HUES6 (cell line): ENCODE measurements at regions not wholly inside any gene's neighbourhood (a gene's known extent, or its start where the extent isn't known, plus 50 kb on each side); places are given as distances from the start of the nearest gene placed in this dataset.
"Not testable (repeated sequence)": the region's sequence is repeated elsewhere in the genome, so short reads cannot be mapped to it uniquely, and the experiment has no call there.

Experiments
- H3K27ac ChIP-seq: 2 replicates; pipeline ENCODE4 v1.7.0; 2013; ENCODE audit warnings: low read depth, mild to moderate bottlenecking, low read length, inconsistent platforms
- H3K27me3 ChIP-seq: 2 replicates; pipeline ENCODE4 v1.6.1; 2013; ENCODE audit warnings: low read length; ENCODE audit not compliant: control insufficient read depth, insufficient read depth
- H3K36me3 ChIP-seq: 2 replicates; pipeline ENCODE4 v1.6.1; 2013; ENCODE audit warnings: low read length; ENCODE audit not compliant: control insufficient read depth, insufficient read depth
- H3K4me1 ChIP-seq: 2 replicates; pipeline ENCODE4 v1.6.1; 2013; ENCODE audit warnings: low read length; ENCODE audit not compliant: control insufficient read depth, insufficient read depth
- H3K4me3 ChIP-seq: 2 replicates; pipeline ENCODE4 v1.5.1; 2013; ENCODE audit warnings: low read depth, low read length
- H3K9ac ChIP-seq: one replicate; pipeline ENCODE4 v1.6.1; 2013; ENCODE audit warnings: mild to moderate bottlenecking, low read length
- H3K9me3 ChIP-seq: 2 replicates; pipeline ENCODE4 v1.6.1; 2013; ENCODE audit warnings: low read depth, low read length; ENCODE audit not compliant: control insufficient read depth, insufficient read depth

DNA sequence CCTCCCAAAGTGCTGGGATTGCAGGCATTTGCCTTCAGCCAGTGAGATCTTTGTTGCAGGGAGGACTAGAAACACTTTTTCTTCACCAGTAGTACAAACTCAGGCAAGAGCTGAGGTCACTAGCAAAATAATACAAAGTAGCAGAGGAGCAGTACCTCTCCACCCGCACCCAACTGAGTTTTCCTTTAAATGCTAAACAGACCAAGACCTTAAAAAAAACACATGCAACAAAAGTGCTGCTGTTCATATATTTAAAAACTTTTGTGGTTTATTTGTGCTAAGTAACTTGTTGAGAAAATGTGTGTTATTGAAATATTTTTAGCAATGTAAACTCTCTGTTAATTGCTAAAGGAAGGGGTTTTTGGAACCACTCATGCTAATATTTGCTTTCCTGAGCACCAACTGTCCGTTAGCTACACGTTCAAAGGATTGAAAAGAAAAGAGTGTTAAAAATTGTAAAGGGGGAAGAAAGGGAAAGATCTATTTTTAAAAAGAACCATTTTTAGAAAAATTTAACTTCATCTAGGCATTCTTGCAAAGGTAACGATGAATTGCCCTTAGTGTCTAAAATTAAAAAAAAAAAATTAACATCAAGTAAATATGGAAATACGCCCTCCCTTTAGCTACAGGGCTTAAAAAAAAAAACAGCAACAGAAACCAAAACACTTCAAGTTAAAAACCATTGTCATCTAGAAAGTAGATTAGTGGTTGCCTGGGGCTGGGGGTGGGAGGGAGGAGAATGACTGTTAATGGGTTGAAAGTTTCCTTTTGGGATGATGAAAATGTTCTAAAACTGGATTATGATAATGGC lies 114.0 kb upstream of the KRAS start:
- Histone ChIP-seq H3K27me3 (no peaks in the 10 kb centered on the region), H3K4me3 (no peak overlapping the region), H3K27ac (peak overlapping the region; percentile 55; the same call in 1 of the 2 replicates), H3K36me3 (no peaks in the 10 kb centered on the region), H3K9me3 (peaks cover 8% of the 10 kb centered on the region; the same call in 1 of the 2 replicates), H3K4me1 (peaks cover 15% of the 10 kb centered on the region), H3K9ac (no peak overlapping the region)

GRCh38 chr12:25362646-25363045 lies 111.9 kb upstream of the KRAS start:
- no peak overlapping the region for H3K27ac ChIP-seq
- H3K36me3 ChIP-seq = no peaks in the 10 kb centered on the region
- H3K9ac ChIP-seq = no peak overlapping the region
- no peaks in the 10 kb centered on the region for H3K27me3 ChIP-seq
- no peaks in the 10 kb centered on the region; the same call in 1 of the 2 replicates for H3K9me3 ChIP-seq
- H3K4me3 ChIP-seq = no peak overlapping the region
- H3K4me1 ChIP-seq = peaks cover 15% of the 10 kb centered on the region

DNA sequence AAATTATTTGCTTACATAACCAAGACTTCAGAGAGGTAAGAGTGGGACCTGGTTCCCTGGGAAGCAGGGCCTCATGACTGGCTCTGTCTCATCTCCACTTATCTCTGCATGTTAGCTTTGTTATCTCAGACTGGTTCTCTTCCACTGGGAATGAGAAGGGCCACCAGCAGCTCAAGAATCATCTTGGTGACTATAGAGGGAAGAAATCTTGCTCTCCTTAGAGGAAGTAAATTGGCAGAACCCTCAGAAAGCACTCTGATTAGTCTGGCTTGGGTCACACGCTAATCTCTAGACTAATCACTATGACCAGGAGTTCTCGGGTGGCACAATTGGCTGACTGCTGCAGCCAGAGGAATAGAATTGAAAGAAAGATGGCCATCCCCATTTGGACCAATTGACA lies 110.8 kb upstream of the KRAS start:
- Histone ChIP-seq H3K27ac (no peak overlapping the region), H3K9ac (no peak overlapping the region), H3K27me3 (no peaks in the 10 kb centered on the region), H3K36me3 (no peaks in the 10 kb centered on the region), H3K4me1 (peaks cover 15% of the 10 kb centered on the region), H3K4me3 (no peak overlapping the region), H3K9me3 (no peaks in the 10 kb centered on the region; the same call in 1 of the 2 replicates)

GRCh38 chr12:25357595-25357994 lies 106.9 kb upstream of the KRAS start:
- H3K9ac ChIP-seq = no peak overlapping the region

GRCh38 chr12:25352942-25353341 lies 102.2 kb upstream of the KRAS start:
- not testable (repeated sequence) for H3K9ac ChIP-seq, H3K27me3 ChIP-seq, H3K27ac ChIP-seq, H3K36me3 ChIP-seq, H3K4me1 ChIP-seq, H3K4me3 ChIP-seq, H3K9me3 ChIP-seq

More at GRCh38 chr12:25357595-25357994, 106.9 kb upstream of the KRAS start:
- no peak overlapping the region for H3K4me3 ChIP-seq
- no peak overlapping the region for H3K27ac ChIP-seq
- no peaks in the 10 kb centered on the region for H3K36me3 ChIP-seq
- peaks cover 4% of the 10 kb centered on the region for H3K4me1 ChIP-seq
- no peaks in the 10 kb centered on the region for H3K27me3 ChIP-seq
- no peaks in the 10 kb centered on the region for H3K9me3 ChIP-seq

GRCh38 chr12:25352083-25352918 lies 101.6 kb upstream of the KRAS start:
- no peaks in the 10 kb centered on the region for H3K9me3 ChIP-seq
- no peak overlapping the region for H3K4me3 ChIP-seq
- H3K36me3 ChIP-seq = no peaks in the 10 kb centered on the region
- H3K9ac ChIP-seq = no peak overlapping the region
- H3K27ac ChIP-seq = no peak overlapping the region
- H3K27me3 ChIP-seq = no peaks in the 10 kb centered on the region
- H3K4me1 ChIP-seq = peaks cover 4% of the 10 kb centered on the region; the same call in 1 of the 2 replicates

GRCh38 chr12:25348593-25348895 lies 97.8 kb upstream of the KRAS start:
- Histone ChIP-seq H3K27me3 (no peaks in the 10 kb centered on the region), H3K27ac (no peak overlapping the region), H3K4me1 (no peaks in the 10 kb centered on the region; the same call in 1 of the 2 replicates), H3K4me3 (no peak overlapping the region), H3K9me3 (no peaks in the 10 kb centered on the region), H3K36me3 (no peaks in the 10 kb centered on the region), H3K9ac (no peak overlapping the region)

GRCh38 chr12:25347716-25348592 lies 97.2 kb upstream of the KRAS start:
- Histone ChIP-seq H3K4me3 (no peak overlapping the region), H3K9ac (no peak overlapping the region), H3K36me3 (no peaks in the 10 kb centered on the region), H3K27ac (no peak overlapping the region), H3K4me1 (no peaks in the 10 kb centered on the region; the same call in 1 of the 2 replicates), H3K27me3 (no peaks in the 10 kb centered on the region), H3K9me3 (no peaks in the 10 kb centered on the region)

GRCh38 chr12:25341877-25342276 lies 91.1 kb upstream of the KRAS start:
- not testable (repeated sequence) for H3K4me3 ChIP-seq, H3K36me3 ChIP-seq, H3K27ac ChIP-seq, H3K9me3 ChIP-seq, H3K9ac ChIP-seq, H3K4me1 ChIP-seq, H3K27me3 ChIP-seq

GRCh38 chr12:25337916-25338315 lies 87.2 kb upstream of the KRAS start:
- H3K27ac ChIP-seq = no peak overlapping the region
- peaks cover 3% of the 10 kb centered on the region; the same call in 1 of the 2 replicates for H3K9me3 ChIP-seq
- no peaks in the 10 kb centered on the region for H3K27me3 ChIP-seq
- H3K4me3 ChIP-seq = no peak overlapping the region
- H3K9ac ChIP-seq = no peak overlapping the region
- H3K4me1 ChIP-seq = peaks cover 6% of the 10 kb centered on the region; the same call in 1 of the 2 replicates
- no peaks in the 10 kb centered on the region for H3K36me3 ChIP-seq
